HEK293 (cell line): ENCODE measurements at regions not wholly inside any gene's neighbourhood (a gene's known extent, or its start where the extent isn't known, plus 50 kb on each side); places are given as distances from the start of the nearest gene placed in this dataset.

Source experiments
- CTCF ChIP-seq: fragments of 450-650 bp; formaldehyde crosslinking; IDR thresholded peaks from 2 replicates; pipeline ENCODE4 v1.5.1; 2016; ENCODE audit warnings: missing biosample characterization, missing genetic modification characterization
- YY1 ChIP-seq: fragments of 450-650 bp; formaldehyde crosslinking; IDR thresholded peaks from 2 replicates; pipeline ENCODE4 v1.5.1; 2018; ENCODE audit warnings: missing biosample characterization, missing genetic modification characterization
- ZNF280D ChIP-seq: fragments of 450-650 bp; formaldehyde crosslinking; IDR thresholded peaks from 2 replicates; pipeline ENCODE4 v1.5.1; 2016; ENCODE audit warnings: missing biosample characterization, missing genetic modification characterization
- ZNF292 ChIP-seq: fragments of 450-650 bp; formaldehyde crosslinking; IDR thresholded peaks from 2 replicates; pipeline ENCODE4 v1.5.1; 2016; ENCODE audit warnings: low read depth, missing biosample characterization, missing genetic modification characterization, borderline replicate concordance

DNA sequence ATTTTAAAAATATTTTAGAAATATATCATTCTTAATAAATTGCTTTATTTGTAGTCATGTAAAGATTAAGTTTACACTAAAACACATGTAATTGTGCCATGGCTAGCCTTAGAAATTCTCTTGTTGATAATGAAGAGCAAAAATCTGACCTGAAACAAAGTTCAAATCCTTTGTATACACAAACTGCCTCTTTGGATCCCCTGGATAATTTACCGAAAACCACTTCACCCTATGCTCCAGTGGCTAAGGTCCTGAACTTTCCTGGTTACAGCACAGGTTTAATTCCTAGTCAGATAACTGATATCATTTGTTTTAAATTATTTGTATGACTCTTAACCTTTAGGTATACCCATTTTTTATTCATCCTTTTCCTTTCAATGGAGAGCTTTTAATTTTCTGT, 1093.2 kb upstream of the ADGRL4 start:
- TF ChIP-seq ZNF280D (tag by site-specific recombination) (no peak), YY1 (no peak), ZNF292 (tag by site-specific recombination) (no peak), CTCF (tag by site-specific recombination) (no peak)
